A549 (cell line): ENCODE measurements at regions not wholly inside any gene's neighbourhood (a gene's known extent, or its start where the extent isn't known, plus 50 kb on each side); places are given as distances from the start of the nearest gene placed in this dataset.

ENCODE experiments used
- ATAC-seq, 2 experiments: fragments of 200-7000 bp in 1 of 2; fragments of >200 bp in 1 of 2; cut with Nextera tagmentation in 1 of 2; cut with Tn5 transposase in 1 of 2; 3 replicates each; pipeline versions ENCODE4 v1.8.0 to v1.9.1; 2018 to 2020; ENCODE audit warnings: mild to moderate bottlenecking in 1 of 2, moderate library complexity in 1 of 2
- CTCF ChIA-PET: fragments of 300-600 bp; sonication (Branson Sonifier 250); formaldehyde crosslinking; extraction: SDS; loops from one replicate; lab custom pipeline; 2021; ENCODE audit warnings: antibody characterized with exemption, inconsistent platforms; lab: Yijun Ruan, JAX
- POLR2A ChIA-PET: fragments of 350-600 bp; formaldehyde crosslinking; extraction: SDS; loops from one replicate; lab custom pipeline; 2021; ENCODE audit warnings: antibody characterized with exemption, inconsistent platforms; lab: Yijun Ruan, JAX
- DNase-seq, 2 experiments: peaks; one replicate each; pipeline versions ENCODE4 v3.0.0 to v3.0.0-alpha.2; 2011 to 2016; ENCODE audit warnings: low read depth in 1 of 2, low spot score in 1 of 2
- FAIRE-seq: peaks from 2 replicates; lab custom pipeline; 2011; peaks lifted over from hg19 to GRCh38; lab: Jason Lieb, UNC
- H3K27ac ChIP-seq, 2 experiments: fragments of >200 bp; sonication (Bioruptor Twin); formaldehyde crosslinking; 3 replicates each; pipeline ENCODE4 v1.5.1; 2016 to 2017
- H3K4me1 ChIP-seq: fragments of >200 bp; sonication (Bioruptor Twin); formaldehyde crosslinking; 3 replicates; pipeline ENCODE4 v1.6.1; 2016
- H3K4me2 ChIP-seq: fragments of >200 bp; sonication (Bioruptor Twin); formaldehyde crosslinking; 3 replicates; pipeline ENCODE4 v1.6.1; 2016
- H3K4me3 ChIP-seq: fragments of >200 bp; sonication (Bioruptor Twin); formaldehyde crosslinking; 3 replicates; pipeline ENCODE4 v1.5.1; 2016
- H3K9me3 ChIP-seq: fragments of >200 bp; sonication (Bioruptor Twin); formaldehyde crosslinking; 3 replicates; pipeline ENCODE4 v1.6.1; 2016
- BHLHE40 ChIP-seq: IDR thresholded peaks from 2 replicates; pipeline ENCODE4 v1.6.1; 2012; ENCODE audit warnings: low read depth, low read length, inconsistent platforms
- CHD2 ChIP-seq: fragments of 150-350 bp; IDR thresholded peaks from 2 replicates; pipeline ENCODE4 v1.6.1; 2014; ENCODE audit warnings: low read length; ENCODE audit not compliant: partially characterized antibody
- CHD4 ChIP-seq: fragments of 200-600 bp; sonication (generic); IDR thresholded peaks from 2 replicates; pipeline ENCODE4 v1.6.1; 2016; ENCODE audit warnings: antibody characterized with exemption, mild to moderate bottlenecking, borderline replicate concordance
- CTCF ChIP-seq: fragments of >200 bp; sonication (Bioruptor Twin); formaldehyde crosslinking; IDR thresholded peaks from 3 replicates; pipeline ENCODE4 v1.5.1; 2016
- E2F6 ChIP-seq: IDR thresholded peaks from 2 replicates; pipeline ENCODE4 v1.6.1; 2012; ENCODE audit warnings: low read depth, borderline replicate concordance
- EHF ChIP-seq: fragments of 250-450 bp; sonication (Bioruptor Pico); IDR thresholded peaks from 2 replicates; pipeline ENCODE4 v1.5.0; 2020; ENCODE audit warnings: mild to moderate bottlenecking
- EHMT2 ChIP-seq: fragments of 200-600 bp; sonication (generic); IDR thresholded peaks from 2 replicates; pipeline ENCODE4 v1.6.1; 2016; ENCODE audit warnings: antibody characterized with exemption, low read depth, mild to moderate bottlenecking, moderate library complexity
- ELK1 ChIP-seq: fragments of 150-350 bp; IDR thresholded peaks from 2 replicates; pipeline ENCODE4 v1.6.1; 2014; ENCODE audit warnings: low read depth, mild to moderate bottlenecking, low read length
- EP300 ChIP-seq, 2 experiments: fragments of >200 bp; sonication (Bioruptor Twin); formaldehyde crosslinking; IDR thresholded peaks; 2 replicates in 1 of 2; 3 replicates in 1 of 2; pipeline ENCODE4 v1.6.1; 2016 to 2017
- FOSB ChIP-seq: fragments of 250-450 bp; sonication (Bioruptor Pico); IDR thresholded peaks from 2 replicates; pipeline ENCODE4 v1.5.0; 2020; ENCODE audit warnings: mild to moderate bottlenecking, moderate library complexity
- FOSL2 ChIP-seq, 2 experiments: fragments of 450-650 bp in 1 of 2; fragments of >200 bp in 1 of 2; sonication (Bioruptor Twin) in 1 of 2; formaldehyde crosslinking; IDR thresholded peaks; 2 replicates each; pipeline versions ENCODE4 v1.5.0 to v1.6.1; 2016 to 2020; ENCODE audit warnings: mild to moderate bottlenecking in 1 of 2, moderate library complexity in 1 of 2
- FOXS1 ChIP-seq: fragments of 250-450 bp; sonication (Bioruptor Pico); IDR thresholded peaks from 2 replicates; pipeline ENCODE4 v1.5.0; 2020; ENCODE audit warnings: mild to moderate bottlenecking, moderate library complexity
- GATA3 ChIP-seq: IDR thresholded peaks from 2 replicates; pipeline ENCODE4 v1.6.1; 2012; ENCODE audit warnings: borderline replicate concordance
- HOXA7 ChIP-seq: fragments of 250-450 bp; sonication (Bioruptor Pico); IDR thresholded peaks from 2 replicates; pipeline ENCODE4 v1.5.0; 2020; ENCODE audit warnings: mild to moderate bottlenecking, moderate library complexity
- JUN ChIP-seq, 2 experiments: fragments of >200 bp; sonication (Bioruptor Twin); formaldehyde crosslinking; IDR thresholded peaks; 2 replicates in 1 of 2; 3 replicates in 1 of 2; pipeline ENCODE4 v1.6.1; 2016 to 2017
- KDM5A ChIP-seq: fragments of 200-600 bp; sonication (generic); IDR thresholded peaks from 2 replicates; pipeline ENCODE4 v1.6.1; 2016; ENCODE audit warnings: antibody characterized with exemption, mild to moderate bottlenecking
- RAD21 ChIP-seq, 2 experiments: fragments of >200 bp in 1 of 2; sonication (Bioruptor Twin) in 1 of 2; formaldehyde crosslinking in 1 of 2; IDR thresholded peaks in 1 of 2; conservative IDR thresholded peaks in 1 of 2; 2 replicates in 1 of 2; 3 replicates in 1 of 2; pipeline ENCODE4 v1.6.1; 2012 to 2018; ENCODE audit warnings: inconsistent platforms in 1 of 2
- REST ChIP-seq: fragments of 200-600 bp; sonication (generic); IDR thresholded peaks from 2 replicates; pipeline ENCODE4 v1.6.1; 2016; ENCODE audit warnings: antibody characterized with exemption, mild to moderate bottlenecking, moderate library complexity
- SMC3 ChIP-seq: fragments of >200 bp; sonication (Bioruptor Twin); formaldehyde crosslinking; IDR thresholded peaks from 3 replicates; pipeline ENCODE4 v1.6.1; 2018; ENCODE audit warnings: inconsistent platforms
- USF2 ChIP-seq: fragments of 450-650 bp; IDR thresholded peaks from 2 replicates; pipeline ENCODE4 v1.6.1; 2014; ENCODE audit warnings: antibody characterized with exemption
- ZC3H11A ChIP-seq: fragments of 450-650 bp; IDR thresholded peaks from 2 replicates; pipeline ENCODE4 v1.6.1; 2014; ENCODE audit warnings: antibody characterized with exemption, mild to moderate bottlenecking
- ZFP36 ChIP-seq: fragments of 450-650 bp; IDR thresholded peaks from 2 replicates; pipeline ENCODE4 v1.6.1; 2014; ENCODE audit warnings: borderline replicate concordance; ENCODE audit not compliant: partially characterized antibody
- ZNF302 ChIP-seq: fragments of 250-450 bp; sonication (Bioruptor Pico); IDR thresholded peaks from 2 replicates; pipeline ENCODE4 v1.9.0; 2021; ENCODE audit warnings: inconsistent platforms, mild to moderate bottlenecking, moderate library complexity
- ZSCAN20 ChIP-seq: fragments of 250-450 bp; sonication (Bioruptor Pico); IDR thresholded peaks from 2 replicates; pipeline ENCODE4 v1.8.0; 2022; ENCODE audit warnings: mild to moderate bottlenecking, moderate library complexity
- WGBS: methylation state at CpG from one replicate; pipeline ENCODE4 v1.1.6; 2017; ENCODE audit errors: missing lambda C conversion rate; 5-methylcytosine and 5-hydroxymethylcytosine counted together

GRCh38 chr17:34169496-34169895 is 85.6 kb upstream of the CCL2 start:
- no peak for ATAC-seq
- ChIA-PET CTCF (interaction anchor here (0.6 to 6.1 kb wide), 3 partner anchors 32 to 192 kb away, joined by 3 to 44 read pairs (median 29); no protein-coding TSS in a partner anchor), POLR2A (no interaction called here)
- Histone ChIP-seq H3K4me3 (no peak overlapping the region), H3K4me2 (no peak overlapping the region), H3K9me3 (peaks cover 7% of the 10 kb centered on the region; the same call in 1 of the 3 replicates), H3K4me1 (no peaks in the 10 kb centered on the region), H3K27ac (no peak overlapping the region)
- DNase-seq: no peak
- TF ChIP-seq EHMT2 (no peak), EHF (CRISPR knock-in tag) (no peak), ZFP36 (no peak), EP300 (IDR thresholded peaks at IDR 0.05) (no peak), ZC3H11A (no peak), FOSL2 (IDR thresholded peaks at IDR 0.05) (no peak), FOSL2 (CRISPR knock-in tag; IDR thresholded peaks at IDR 0.05) (no peak), FOXS1 (CRISPR knock-in tag) (no peak), E2F6 (no peak), ZSCAN20 (CRISPR knock-in tag) (no peak)
- no peak for FAIRE-seq

GRCh38 chr17:34171245-34171818 is 83.8 kb upstream of the CCL2 start:
- peak; percentile 74 for FAIRE-seq
- POLR2A ChIA-PET: interaction anchor here (1.3 kb wide), 1 partner anchor 190 kb away, joined by 3 read pairs; no protein-coding TSS in a partner anchor
- ATAC-seq: peak; percentile 68 to 97; a peak in 4 of 6 replicates
- Histone ChIP-seq H3K27ac (no peak overlapping the region), H3K9me3 (peaks cover 7% of the 10 kb centered on the region; the same call in 2 of the 3 replicates), H3K4me3 (no peak overlapping the region), H3K4me1 (no peaks in the 10 kb centered on the region), H3K4me2 (no peak overlapping the region)
- peak; percentile 60 to 68 for DNase-seq
- TF ChIP-seq CHD2 (no peak), KDM5A (no peak), SMC3 (peak; percentile 50; the same call in 2 of the 3 replicates), CTCF (peak; percentile 63), HOXA7 (no peak), RAD21 (conservative IDR thresholded peaks at IDR 0.05 in 1 of 2, IDR thresholded peaks at IDR 0.05 in 1 of 2) (peak; percentile 32 to 60; a peak in 4 of 5 replicates), ELK1 (no peak)
- CTCF ChIA-PET: interaction anchor here (0.6 to 8.1 kb wide), 36 partner anchors 9 to 701 kb away, joined by 3 to 83 read pairs (median 3); partner anchors contain the start of genes CCL1, CCL7 and TMEM132E
- WGBS: 36% methylated on average over 9 of the region's 9 CpGs

GRCh38 chr17:34172390-34172918 is 82.6 kb upstream of the CCL2 start:
- POLR2A ChIA-PET: no interaction called here
- H3K4me1 ChIP-seq: no peaks in the 10 kb centered on the region
- no peak overlapping the region for H3K27ac ChIP-seq
- DNase-seq (no peak), FAIRE-seq (no peak), ATAC-seq (no peak)
- H3K4me3 ChIP-seq: no peak overlapping the region
- H3K9me3 ChIP-seq: peaks cover 7% of the 10 kb centered on the region; the same call in 2 of the 3 replicates
- CTCF ChIA-PET: interaction anchor here (0.6 to 8.1 kb wide), 11 partner anchors 10 to 700 kb away, joined by 3 to 83 read pairs (median 6); partner anchors contain the start of genes CCL1 and TMEM132E
- H3K4me2 ChIP-seq: no peak overlapping the region
- TF ChIP-seq REST: no peak
- no peak for TF ChIP-seq FOSL2 (IDR thresholded peaks at IDR 0.05)
- TF ChIP-seq FOSL2 (CRISPR knock-in tag; IDR thresholded peaks at IDR 0.05): no peak
- no peak for TF ChIP-seq SMC3
- TF ChIP-seq BHLHE40: no peak
- no peak for TF ChIP-seq FOSB (CRISPR knock-in tag)
- TF ChIP-seq CHD4: no peak
- TF ChIP-seq RAD21 (conservative IDR thresholded peaks at IDR 0.05 in 1 of 2, IDR thresholded peaks at IDR 0.05 in 1 of 2): no peak
- TF ChIP-seq JUN (IDR thresholded peaks at IDR 0.05): no peak
- TF ChIP-seq GATA3: no peak
- no peak for TF ChIP-seq USF2
- TF ChIP-seq ZNF302 (CRISPR knock-in tag): no peak
